ENCODE measurements at regions not wholly inside any gene's neighbourhood (a gene's known extent, or its start where the extent isn't known, plus 50 kb on each side); places are given as distances from the start of the nearest gene placed in this dataset.

DNA sequence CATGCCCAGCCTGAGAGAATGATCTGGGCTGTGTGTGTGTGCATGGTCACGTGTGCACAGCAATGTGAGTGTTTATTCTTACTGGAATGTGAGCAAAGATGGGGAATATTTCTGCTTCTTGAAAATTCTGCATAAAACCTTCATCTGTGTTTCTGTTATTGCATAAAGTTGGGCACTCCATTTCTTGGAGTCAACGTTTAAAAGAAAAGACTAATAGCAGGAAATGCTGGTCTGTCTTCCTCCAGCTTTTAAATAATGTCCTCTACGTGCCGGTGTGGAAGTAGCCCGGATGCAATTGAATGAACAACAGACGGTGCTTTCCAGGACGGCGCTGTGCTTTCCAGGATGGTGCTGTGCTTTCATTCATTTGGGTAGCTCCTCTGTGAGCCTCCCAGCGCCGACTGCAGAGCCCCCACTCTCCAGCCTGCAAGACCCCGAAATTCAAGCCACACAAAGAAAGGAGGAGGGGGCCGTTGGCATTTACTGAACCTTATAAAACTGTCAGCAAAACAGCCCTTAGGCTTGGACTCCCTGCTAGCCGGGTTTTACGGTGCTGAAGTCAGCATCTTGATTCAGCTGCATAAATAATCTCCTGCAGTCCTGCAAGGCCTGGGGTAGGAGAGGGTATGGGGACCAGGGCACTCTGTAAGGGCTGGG, 158.2 kb upstream of the PRKCQ start:
- no peaks in the 10 kb centered on the region for H3K4me1 ChIP-seq (ENCODE audit: control insufficient read depth, insufficient read depth, low read length)
- H3K4me3 ChIP-seq (ENCODE audit: low read depth, low read length) = no peak overlapping the region
- H3K27ac ChIP-seq (ENCODE audit: extremely low read depth, low read depth, low read length) = no peak overlapping the region
- POLR2A ChIA-PET = no interaction called here
- no peaks in the 10 kb centered on the region for H3K9me3 ChIP-seq (ENCODE audit: control insufficient read depth, insufficient read depth, low read depth, low read length)
- H3K36me3 ChIP-seq (ENCODE audit: control insufficient read depth in 2 of 2, insufficient read depth in 1 of 2, low read length in 2 of 2) = no peaks in the 10 kb centered on the region
- TF ChIP-seq, protein P1, sequence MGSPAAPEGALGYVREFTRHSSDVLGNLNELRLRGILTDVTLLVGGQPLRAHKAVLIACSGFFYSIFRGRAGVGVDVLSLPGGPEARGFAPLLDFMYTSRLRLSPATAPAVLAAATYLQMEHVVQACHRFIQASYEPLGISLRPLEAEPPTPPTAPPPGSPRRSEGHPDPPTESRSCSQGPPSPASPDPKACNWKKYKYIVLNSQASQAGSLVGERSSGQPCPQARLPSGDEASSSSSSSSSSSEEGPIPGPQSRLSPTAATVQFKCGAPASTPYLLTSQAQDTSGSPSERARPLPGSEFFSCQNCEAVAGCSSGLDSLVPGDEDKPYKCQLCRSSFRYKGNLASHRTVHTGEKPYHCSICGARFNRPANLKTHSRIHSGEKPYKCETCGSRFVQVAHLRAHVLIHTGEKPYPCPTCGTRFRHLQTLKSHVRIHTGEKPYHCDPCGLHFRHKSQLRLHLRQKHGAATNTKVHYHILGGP (tag by site-specific recombination; IDR thresholded peaks at IDR 0.05) = peak; percentile 97
- TF ChIP-seq ZNF248 (tag by site-specific recombination; IDR thresholded peaks at IDR 0.05) = no peak
- TF ChIP-seq EGR2 (tag by site-specific recombination; IDR thresholded peaks at IDR 0.05; ENCODE audit: low read depth) = no peak
- TF ChIP-seq, protein P2, sequence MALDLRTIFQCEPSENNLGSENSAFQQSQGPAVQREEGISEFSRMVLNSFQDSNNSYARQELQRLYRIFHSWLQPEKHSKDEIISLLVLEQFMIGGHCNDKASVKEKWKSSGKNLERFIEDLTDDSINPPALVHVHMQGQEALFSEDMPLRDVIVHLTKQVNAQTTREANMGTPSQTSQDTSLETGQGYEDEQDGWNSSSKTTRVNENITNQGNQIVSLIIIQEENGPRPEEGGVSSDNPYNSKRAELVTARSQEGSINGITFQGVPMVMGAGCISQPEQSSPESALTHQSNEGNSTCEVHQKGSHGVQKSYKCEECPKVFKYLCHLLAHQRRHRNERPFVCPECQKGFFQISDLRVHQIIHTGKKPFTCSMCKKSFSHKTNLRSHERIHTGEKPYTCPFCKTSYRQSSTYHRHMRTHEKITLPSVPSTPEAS (tag by site-specific recombination; IDR thresholded peaks at IDR 0.05) = peak; percentile 47; the same call in 1 of the 2 replicates
- TF ChIP-seq ZSCAN30 (tag by site-specific recombination; IDR thresholded peaks at IDR 0.05) = no peak; the same call in 1 of the 2 replicates
- TF ChIP-seq, protein P3, sequence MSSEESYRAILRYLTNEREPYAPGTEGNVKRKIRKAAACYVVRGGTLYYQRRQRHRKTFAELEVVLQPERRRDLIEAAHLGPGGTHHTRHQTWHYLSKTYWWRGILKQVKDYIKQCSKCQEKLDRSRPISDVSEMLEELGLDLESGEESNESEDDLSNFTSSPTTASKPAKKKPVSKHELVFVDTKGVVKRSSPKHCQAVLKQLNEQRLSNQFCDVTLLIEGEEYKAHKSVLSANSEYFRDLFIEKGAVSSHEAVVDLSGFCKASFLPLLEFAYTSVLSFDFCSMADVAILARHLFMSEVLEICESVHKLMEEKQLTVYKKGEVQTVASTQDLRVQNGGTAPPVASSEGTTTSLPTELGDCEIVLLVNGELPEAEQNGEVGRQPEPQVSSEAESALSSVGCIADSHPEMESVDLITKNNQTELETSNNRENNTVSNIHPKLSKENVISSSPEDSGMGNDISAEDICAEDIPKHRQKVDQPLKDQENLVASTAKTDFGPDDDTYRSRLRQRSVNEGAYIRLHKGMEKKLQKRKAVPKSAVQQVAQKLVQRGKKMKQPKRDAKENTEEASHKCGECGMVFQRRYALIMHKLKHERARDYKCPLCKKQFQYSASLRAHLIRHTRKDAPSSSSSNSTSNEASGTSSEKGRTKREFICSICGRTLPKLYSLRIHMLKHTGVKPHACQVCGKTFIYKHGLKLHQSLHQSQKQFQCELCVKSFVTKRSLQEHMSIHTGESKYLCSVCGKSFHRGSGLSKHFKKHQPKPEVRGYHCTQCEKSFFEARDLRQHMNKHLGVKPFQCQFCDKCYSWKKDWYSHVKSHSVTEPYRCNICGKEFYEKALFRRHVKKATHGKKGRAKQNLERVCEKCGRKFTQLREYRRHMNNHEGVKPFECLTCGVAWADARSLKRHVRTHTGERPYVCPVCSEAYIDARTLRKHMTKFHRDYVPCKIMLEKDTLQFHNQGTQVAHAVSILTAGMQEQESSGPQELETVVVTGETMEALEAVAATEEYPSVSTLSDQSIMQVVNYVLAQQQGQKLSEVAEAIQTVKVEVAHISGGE (tag by site-specific recombination; conservative IDR thresholded peaks at IDR 0.05; ENCODE audit: low read depth) = 0 out of 2 replicates have a peak, but pooled peaks have one; percentile 27
- TF ChIP-seq, protein P4, sequence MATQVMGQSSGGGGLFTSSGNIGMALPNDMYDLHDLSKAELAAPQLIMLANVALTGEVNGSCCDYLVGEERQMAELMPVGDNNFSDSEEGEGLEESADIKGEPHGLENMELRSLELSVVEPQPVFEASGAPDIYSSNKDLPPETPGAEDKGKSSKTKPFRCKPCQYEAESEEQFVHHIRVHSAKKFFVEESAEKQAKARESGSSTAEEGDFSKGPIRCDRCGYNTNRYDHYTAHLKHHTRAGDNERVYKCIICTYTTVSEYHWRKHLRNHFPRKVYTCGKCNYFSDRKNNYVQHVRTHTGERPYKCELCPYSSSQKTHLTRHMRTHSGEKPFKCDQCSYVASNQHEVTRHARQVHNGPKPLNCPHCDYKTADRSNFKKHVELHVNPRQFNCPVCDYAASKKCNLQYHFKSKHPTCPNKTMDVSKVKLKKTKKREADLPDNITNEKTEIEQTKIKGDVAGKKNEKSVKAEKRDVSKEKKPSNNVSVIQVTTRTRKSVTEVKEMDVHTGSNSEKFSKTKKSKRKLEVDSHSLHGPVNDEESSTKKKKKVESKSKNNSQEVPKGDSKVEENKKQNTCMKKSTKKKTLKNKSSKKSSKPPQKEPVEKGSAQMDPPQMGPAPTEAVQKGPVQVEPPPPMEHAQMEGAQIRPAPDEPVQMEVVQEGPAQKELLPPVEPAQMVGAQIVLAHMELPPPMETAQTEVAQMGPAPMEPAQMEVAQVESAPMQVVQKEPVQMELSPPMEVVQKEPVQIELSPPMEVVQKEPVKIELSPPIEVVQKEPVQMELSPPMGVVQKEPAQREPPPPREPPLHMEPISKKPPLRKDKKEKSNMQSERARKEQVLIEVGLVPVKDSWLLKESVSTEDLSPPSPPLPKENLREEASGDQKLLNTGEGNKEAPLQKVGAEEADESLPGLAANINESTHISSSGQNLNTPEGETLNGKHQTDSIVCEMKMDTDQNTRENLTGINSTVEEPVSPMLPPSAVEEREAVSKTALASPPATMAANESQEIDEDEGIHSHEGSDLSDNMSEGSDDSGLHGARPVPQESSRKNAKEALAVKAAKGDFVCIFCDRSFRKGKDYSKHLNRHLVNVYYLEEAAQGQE (tag by site-specific recombination; IDR thresholded peaks at IDR 0.05) = peak; percentile 75; the same call in 1 of the 2 replicates
- no peak for TF ChIP-seq ZFP37 (tag by site-specific recombination; IDR thresholded peaks at IDR 0.05)
- 0 out of 2 replicates have a peak, but pooled peaks have one; percentile 3 for TF ChIP-seq ZNF664 (tag by site-specific recombination; IDR thresholded peaks at IDR 0.05)
- CTCF ChIA-PET = no interaction called here

DNA sequence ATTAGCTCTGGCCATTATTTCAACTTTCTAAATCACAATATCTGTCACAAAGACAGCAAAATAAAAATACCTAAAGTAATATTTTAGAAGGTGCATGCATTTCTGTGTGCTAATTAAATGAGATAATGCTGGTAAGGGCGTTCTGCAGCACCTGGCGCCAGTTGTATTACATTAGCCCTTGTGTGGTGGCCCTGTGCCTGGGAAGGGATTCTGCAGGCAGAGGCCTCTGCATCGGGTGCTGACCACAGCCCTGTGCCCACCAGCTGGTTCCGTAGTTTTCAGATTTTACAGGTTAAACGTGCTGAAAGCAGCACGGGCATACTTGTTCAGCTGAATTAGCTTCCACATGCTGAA, 157.7 kb upstream of the PRKCQ start:
- no peaks in the 10 kb centered on the region for H3K9me3 ChIP-seq (ENCODE audit: control insufficient read depth, insufficient read depth, low read depth, low read length)
- H3K27ac ChIP-seq (ENCODE audit: extremely low read depth, low read depth, low read length) = no peak overlapping the region
- H3K4me1 ChIP-seq (ENCODE audit: control insufficient read depth, insufficient read depth, low read length) = no peaks in the 10 kb centered on the region
- no peaks in the 10 kb centered on the region for H3K36me3 ChIP-seq (ENCODE audit: control insufficient read depth in 2 of 2, insufficient read depth in 1 of 2, low read length in 2 of 2)
- POLR2A ChIA-PET = no interaction called here
- TF ChIP-seq ZNF366 (tag by site-specific recombination; conservative IDR thresholded peaks at IDR 0.05) (no peak), ZBTB48 (tag by site-specific recombination; IDR thresholded peaks at IDR 0.05) (no peak), ZNF184 (tag by site-specific recombination; IDR thresholded peaks at IDR 0.05) (no peak), SCRT2 (tag by site-specific recombination; IDR thresholded peaks at IDR 0.05) (no peak), ZNF558 (tag by site-specific recombination; IDR thresholded peaks at IDR 0.05) (no peak), ZNF350 (tag by site-specific recombination; IDR thresholded peaks at IDR 0.05) (no peak), ZNF19 (tag by site-specific recombination; IDR thresholded peaks at IDR 0.05; ENCODE audit: low read depth) (no peak), ZNF335 (tag by site-specific recombination; conservative IDR thresholded peaks at IDR 0.05) (no peak)
- TF ChIP-seq, protein P5, sequence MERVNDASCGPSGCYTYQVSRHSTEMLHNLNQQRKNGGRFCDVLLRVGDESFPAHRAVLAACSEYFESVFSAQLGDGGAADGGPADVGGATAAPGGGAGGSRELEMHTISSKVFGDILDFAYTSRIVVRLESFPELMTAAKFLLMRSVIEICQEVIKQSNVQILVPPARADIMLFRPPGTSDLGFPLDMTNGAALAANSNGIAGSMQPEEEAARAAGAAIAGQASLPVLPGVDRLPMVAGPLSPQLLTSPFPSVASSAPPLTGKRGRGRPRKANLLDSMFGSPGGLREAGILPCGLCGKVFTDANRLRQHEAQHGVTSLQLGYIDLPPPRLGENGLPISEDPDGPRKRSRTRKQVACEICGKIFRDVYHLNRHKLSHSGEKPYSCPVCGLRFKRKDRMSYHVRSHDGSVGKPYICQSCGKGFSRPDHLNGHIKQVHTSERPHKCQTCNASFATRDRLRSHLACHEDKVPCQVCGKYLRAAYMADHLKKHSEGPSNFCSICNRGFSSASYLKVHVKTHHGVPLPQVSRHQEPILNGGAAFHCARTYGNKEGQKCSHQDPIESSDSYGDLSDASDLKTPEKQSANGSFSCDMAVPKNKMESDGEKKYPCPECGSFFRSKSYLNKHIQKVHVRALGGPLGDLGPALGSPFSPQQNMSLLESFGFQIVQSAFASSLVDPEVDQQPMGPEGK (tag by site-specific recombination; IDR thresholded peaks at IDR 0.05) = no peak
- H3K4me3 ChIP-seq (ENCODE audit: low read depth, low read length) = no peak overlapping the region
- CTCF ChIA-PET = interaction anchor here (0.7 kb wide), 1 partner anchor 368 kb away, joined by 4 read pairs; no protein-coding TSS in a partner anchor

Data from HEK293 (cell line).